ENCODE measurements at regions not wholly inside any gene's neighbourhood (a gene's known extent, or its start where the extent isn't known, plus 50 kb on each side); places are given as distances from the start of the nearest gene placed in this dataset.

- ChIA-PET POLR2A (no interaction called here), CTCF (no interaction called here)
- no peak for DNase-seq (ENCODE audit: low read depth, low spot score)
- TF ChIP-seq CTCF (IDR thresholded peaks at IDR 0.05; ENCODE audit: low read depth, low read length) = no peak
- Histone ChIP-seq H3K4me3 (ENCODE audit: low read depth, low read length) (no peak overlapping the region), H3K27ac (ENCODE audit: low read depth, low read length) (no peak overlapping the region), H3K9me3 (ENCODE audit: control insufficient read depth, insufficient read depth, low read length) (peaks cover 2% of the 10 kb centered on the region; the same call in 1 of the 2 replicates), H3K27me3 (ENCODE audit: control insufficient read depth, insufficient read depth, low read length) (no peaks in the 10 kb centered on the region)
Measured at GRCh38 chr10:57628592-57629284, 639.0 kb downstream of the IPMK start.

GRCh38 chr10:57627642-57628178, 640.0 kb downstream of the IPMK start:
- CTCF ChIA-PET = no interaction called here
- no peak for DNase-seq (ENCODE audit: low read depth, low spot score)

GRCh38 chr10:57624856-57625592, 642.7 kb downstream of the IPMK start:
- no peaks in the 10 kb centered on the region for H3K27me3 ChIP-seq (ENCODE audit: control insufficient read depth, insufficient read depth, low read length)
- no peak overlapping the region for H3K27ac ChIP-seq (ENCODE audit: low read depth, low read length)
- no peak for DNase-seq (ENCODE audit: low read depth, low spot score)
- ChIA-PET CTCF (no interaction called here), POLR2A (no interaction called here)
- TF ChIP-seq CTCF (IDR thresholded peaks at IDR 0.05; ENCODE audit: low read depth, low read length) = no peak
- no peaks in the 10 kb centered on the region; the same call in 1 of the 2 replicates for H3K9me3 ChIP-seq (ENCODE audit: control insufficient read depth, insufficient read depth, low read length)
- no peak overlapping the region for H3K4me3 ChIP-seq (ENCODE audit: low read depth, low read length)

More at GRCh38 chr10:57627642-57628178, 640.0 kb downstream of the IPMK start:
- POLR2A ChIA-PET = no interaction called here
- Histone ChIP-seq H3K27ac (ENCODE audit: low read depth, low read length) (no peak overlapping the region), H3K4me3 (ENCODE audit: low read depth, low read length) (no peak overlapping the region), H3K27me3 (ENCODE audit: control insufficient read depth, insufficient read depth, low read length) (no peaks in the 10 kb centered on the region), H3K9me3 (ENCODE audit: control insufficient read depth, insufficient read depth, low read length) (peaks cover 2% of the 10 kb centered on the region; the same call in 1 of the 2 replicates)
- no peak for TF ChIP-seq CTCF (IDR thresholded peaks at IDR 0.05; ENCODE audit: low read depth, low read length)

GRCh38 chr10:57624066-57624465, 643.6 kb downstream of the IPMK start:
- H3K27me3 ChIP-seq (ENCODE audit: control insufficient read depth, insufficient read depth, low read length) = no peaks in the 10 kb centered on the region
- CTCF ChIA-PET = no interaction called here
- POLR2A ChIA-PET = no interaction called here
- H3K9me3 ChIP-seq (ENCODE audit: control insufficient read depth, insufficient read depth, low read length) = no peaks in the 10 kb centered on the region; the same call in 1 of the 2 replicates
- H3K4me3 ChIP-seq (ENCODE audit: low read depth, low read length) = no peak overlapping the region
- no peak for TF ChIP-seq CTCF (IDR thresholded peaks at IDR 0.05; ENCODE audit: low read depth, low read length)
- H3K27ac ChIP-seq (ENCODE audit: low read depth, low read length) = no peak overlapping the region
- DNase-seq (ENCODE audit: low read depth, low spot score) = no peak

GRCh38 chr10:57621466-57621865, 646.2 kb downstream of the IPMK start:
- ChIA-PET POLR2A (no interaction called here), CTCF (no interaction called here)
- TF ChIP-seq CTCF (IDR thresholded peaks at IDR 0.05; ENCODE audit: low read depth, low read length) = no peak
- Histone ChIP-seq H3K4me3 (ENCODE audit: low read depth, low read length) (no peak overlapping the region), H3K27me3 (ENCODE audit: control insufficient read depth, insufficient read depth, low read length) (no peaks in the 10 kb centered on the region), H3K27ac (ENCODE audit: low read depth, low read length) (no peak overlapping the region), H3K9me3 (ENCODE audit: control insufficient read depth, insufficient read depth, low read length) (no peaks in the 10 kb centered on the region; the same call in 1 of the 2 replicates)
- DNase-seq (ENCODE audit: low read depth, low spot score) = no peak

All from AG04450 (cell line).